ENCODE measurements at regions not wholly inside any gene's neighbourhood (a gene's known extent, or its start where the extent isn't known, plus 50 kb on each side); places are given as distances from the start of the nearest gene placed in this dataset.
"Not testable (repeated sequence)": the region's sequence is repeated elsewhere in the genome, so short reads cannot be mapped to it uniquely, and the experiment has no call there.

DNA sequence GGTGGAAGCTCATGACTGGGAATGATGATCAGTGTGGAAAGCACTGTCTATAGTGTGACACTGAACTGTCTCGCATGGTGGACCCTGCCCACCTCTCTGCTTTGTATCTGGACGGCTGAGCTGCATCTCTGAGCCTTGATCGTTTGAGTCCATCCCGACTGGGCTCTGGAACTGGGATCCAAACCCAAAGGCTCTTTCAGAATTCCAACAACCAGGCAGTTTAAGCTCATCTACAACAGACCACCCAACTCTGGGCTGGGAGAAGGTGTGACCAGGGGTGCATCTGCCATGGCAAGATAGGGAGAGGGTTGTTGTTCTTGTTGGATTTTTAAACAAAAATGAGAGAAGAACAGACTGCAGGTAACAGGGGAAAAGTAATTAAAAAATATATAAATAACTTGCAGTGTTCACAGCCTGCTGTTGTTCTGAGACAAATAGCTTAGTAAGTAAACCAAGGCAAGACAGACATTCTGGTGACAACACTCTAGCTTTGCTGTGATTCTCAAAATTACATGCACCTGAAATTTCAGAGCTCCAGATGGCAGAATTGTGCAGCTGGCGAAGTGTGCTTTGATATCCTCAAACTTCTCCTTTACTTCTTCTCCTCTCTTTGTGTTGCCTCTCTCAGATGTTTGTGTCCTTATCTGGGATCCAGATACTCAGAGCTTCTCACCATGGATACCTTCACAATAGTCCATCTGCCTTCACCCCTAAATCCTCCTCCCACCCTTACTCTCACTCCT is 209.6 kb downstream of the EMP1 start:
- DNase-seq (ENCODE audit: low read depth in 3 of 3, low spot score in 2 of 3), result no peak

- DNase-seq (ENCODE audit: low read depth in 3 of 3, low spot score in 2 of 3), result no peak
Measured at GRCh38 chr12:13404631-13405473, 208.3 kb downstream of the EMP1 start.

- DNase-seq (ENCODE audit: low read depth in 3 of 3, low spot score in 2 of 3), result no peak
Measured at GRCh38 chr12:13404111-13404628, 207.6 kb downstream of the EMP1 start.

DNA sequence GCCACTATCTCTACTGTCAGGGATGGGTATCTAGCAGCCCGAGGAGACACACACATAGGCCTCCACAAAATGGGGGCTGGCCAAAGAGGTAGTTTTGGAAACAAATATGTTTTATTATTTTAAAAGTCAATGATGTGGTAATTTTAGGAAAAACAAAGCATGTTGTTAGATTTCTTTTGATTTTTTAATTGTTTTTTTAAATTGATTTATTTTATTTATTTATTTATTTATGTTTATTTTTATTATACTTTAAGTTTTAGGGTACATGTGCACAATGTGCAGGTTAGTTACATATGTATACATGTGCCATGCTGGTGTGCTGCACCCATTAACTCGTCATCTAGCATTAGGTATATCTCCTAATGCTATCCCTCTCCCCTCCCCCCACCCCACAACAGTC is 194.8 kb downstream of the EMP1 start:
- not testable (repeated sequence) for DNase-seq (ENCODE audit: low read depth in 3 of 3, low spot score in 2 of 3)

DNA sequence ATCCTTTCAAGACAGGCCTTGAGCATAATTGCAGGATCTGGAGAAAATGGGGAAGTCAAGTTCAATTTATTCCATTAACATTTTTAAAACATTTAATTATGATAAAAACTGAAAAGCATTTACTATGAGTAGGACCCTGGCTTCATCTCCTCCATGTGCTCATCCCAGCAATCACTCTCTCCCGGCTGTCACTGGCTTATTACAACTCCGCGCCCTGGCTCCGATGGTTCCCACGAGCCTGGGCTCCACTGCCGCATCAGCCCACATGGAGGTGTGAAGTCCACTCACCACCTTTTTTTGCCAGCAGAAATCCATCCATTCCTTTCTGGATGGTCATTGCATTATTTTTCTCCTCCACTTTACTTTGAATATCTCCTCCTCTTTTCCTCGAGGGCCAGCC is 194.4 kb downstream of the EMP1 start:
- no peak for DNase-seq (ENCODE audit: low read depth in 3 of 3, low spot score in 2 of 3)

GRCh38 chr12:13390381-13390861 is 193.9 kb downstream of the EMP1 start:
- no peak for DNase-seq (ENCODE audit: low read depth in 3 of 3, low spot score in 2 of 3)

DNA sequence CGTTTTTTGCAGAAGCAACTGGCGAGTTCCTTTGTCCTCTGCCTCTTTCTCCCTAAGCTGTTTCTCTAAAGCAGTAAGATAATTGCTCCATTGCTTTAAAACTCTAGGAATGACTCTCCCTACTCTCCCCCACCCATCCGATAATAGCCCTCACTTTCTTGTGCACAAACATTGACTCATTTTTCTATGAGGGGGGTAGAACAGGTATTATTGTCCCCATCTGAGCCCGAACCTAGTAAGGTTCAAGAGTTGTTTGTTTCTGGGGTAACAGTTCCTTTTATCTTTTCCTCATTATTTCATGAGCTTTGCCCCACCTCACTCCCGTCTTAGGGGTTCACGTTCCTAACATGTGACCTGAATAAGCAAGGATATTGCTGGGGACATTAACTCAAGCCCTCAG is 190.6 kb downstream of the EMP1 start:
- no peak for DNase-seq (ENCODE audit: low read depth in 3 of 3, low spot score in 2 of 3)

- DNase-seq (ENCODE audit: low read depth in 3 of 3, low spot score in 2 of 3), result no peak
Measured at GRCh38 chr12:13386323-13387039, 190.0 kb downstream of the EMP1 start.

DNA sequence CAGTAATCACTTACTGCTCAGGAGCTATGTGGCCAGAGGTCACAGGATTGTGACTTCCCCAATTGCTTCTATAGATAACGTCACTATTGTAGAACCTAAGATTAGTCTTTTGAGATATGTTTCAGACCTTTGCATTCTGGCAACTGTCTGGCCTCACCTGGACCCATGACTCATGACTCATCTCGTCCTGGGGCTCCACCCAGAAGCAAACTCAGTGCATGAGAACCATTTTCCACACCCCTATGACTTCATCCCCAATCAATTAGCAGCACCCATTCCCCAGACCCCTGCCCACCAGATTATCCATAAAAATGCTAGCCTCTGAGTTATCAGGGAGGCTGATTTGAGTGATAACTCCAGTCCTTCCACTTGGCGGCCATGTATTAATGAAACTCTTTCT is 186.9 kb downstream of the EMP1 start:
- DNase-seq (ENCODE audit: low read depth in 3 of 3, low spot score in 2 of 3), result no peak

DNA sequence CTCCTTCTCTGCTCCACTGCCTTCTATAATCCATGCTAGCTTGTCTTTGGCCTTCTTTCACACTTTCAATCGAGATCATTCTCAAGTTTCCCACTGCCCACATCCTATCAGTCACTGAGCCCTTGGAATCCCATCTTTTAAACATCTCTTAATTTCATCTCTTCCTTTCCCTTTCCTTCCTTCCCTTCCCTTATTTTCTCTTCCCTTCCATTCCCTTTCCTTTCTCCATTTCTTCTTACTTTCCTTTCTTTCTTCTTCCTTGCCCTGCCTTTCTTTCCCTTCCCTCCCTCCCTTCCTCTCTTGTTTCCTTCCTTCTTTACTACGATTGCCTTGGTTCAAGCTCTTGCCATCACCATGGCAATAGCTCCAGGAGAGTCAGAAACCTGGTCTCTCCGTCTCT is 183.8 kb downstream of the EMP1 start:
- DNase-seq (ENCODE audit: low read depth in 3 of 3, low spot score in 2 of 3), result no peak

DNA sequence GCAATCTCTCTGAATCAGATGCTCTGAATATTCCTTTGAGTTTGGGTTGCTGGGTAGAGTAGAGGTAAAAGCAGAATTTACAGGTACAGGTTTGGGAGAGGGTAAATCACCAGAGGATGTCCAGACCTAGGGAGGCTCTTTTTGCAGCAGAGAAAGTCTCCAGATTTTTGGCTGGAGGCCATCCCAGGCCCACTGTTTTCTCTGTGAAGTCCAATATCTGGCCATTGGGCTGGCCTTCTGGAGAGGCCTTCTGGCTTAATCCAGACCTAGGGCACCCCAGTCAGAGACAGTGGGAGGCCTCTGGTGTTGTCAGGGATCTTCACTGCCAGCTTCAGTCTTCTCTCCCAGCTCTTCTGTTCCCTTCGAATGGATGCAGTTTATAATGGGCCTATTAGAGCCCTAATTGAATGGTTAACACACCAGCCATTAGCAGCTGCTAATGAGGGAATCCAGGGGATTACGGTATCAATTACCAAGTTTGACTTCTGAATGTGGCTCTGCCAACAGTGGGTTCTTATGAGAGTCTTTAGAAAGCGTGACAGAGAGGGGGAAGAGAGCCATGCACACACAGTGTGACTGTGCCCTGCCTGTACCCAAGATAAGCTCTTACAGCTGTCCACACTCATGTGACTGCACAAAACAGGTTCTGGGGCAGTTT is 183.1 kb downstream of the EMP1 start:
- no peak for DNase-seq (ENCODE audit: low read depth in 3 of 3, low spot score in 2 of 3)

GRCh38 chr12:13377698-13378097 is 181.2 kb downstream of the EMP1 start:
- DNase-seq (ENCODE audit: low read depth in 3 of 3, low spot score in 2 of 3), result no peak

DNA sequence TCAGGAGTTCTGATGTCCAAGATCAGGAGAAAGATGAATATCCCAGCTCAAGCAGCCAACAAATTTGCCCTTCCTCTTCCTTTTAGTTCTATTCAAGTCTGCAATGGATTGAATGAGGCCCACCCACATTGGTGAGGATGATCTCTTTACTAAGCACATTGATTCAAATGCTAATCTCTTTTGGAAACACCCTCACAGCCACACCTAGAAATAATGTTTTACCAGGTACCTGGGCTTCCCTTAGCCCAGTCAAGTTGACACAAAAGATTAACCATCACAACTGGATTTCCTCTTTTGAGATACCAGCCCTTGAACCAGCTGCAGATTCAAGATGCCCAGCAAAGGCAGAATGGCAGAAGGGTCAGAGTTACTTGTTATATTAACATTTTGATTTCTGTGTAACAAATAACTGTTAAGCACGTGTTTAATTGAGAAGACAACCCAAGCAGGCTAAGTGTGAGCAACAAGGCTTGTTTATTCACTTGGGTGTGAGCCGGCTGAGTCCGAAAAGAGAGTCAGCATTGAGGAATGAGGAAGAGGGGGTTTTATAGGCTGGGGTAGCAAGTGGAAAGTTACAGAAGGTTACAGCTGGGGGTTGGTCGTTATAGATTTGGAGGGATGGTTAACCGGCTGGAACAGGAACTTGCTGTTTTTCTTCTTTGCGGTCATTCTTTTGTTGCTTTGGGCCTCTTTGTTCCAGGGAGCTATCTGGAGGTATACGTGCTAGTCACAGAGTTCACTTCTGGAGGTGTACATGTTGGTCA is 180.3 kb downstream of the EMP1 start:
- DNase-seq (ENCODE audit: low read depth in 3 of 3, low spot score in 2 of 3), result no peak

DNA sequence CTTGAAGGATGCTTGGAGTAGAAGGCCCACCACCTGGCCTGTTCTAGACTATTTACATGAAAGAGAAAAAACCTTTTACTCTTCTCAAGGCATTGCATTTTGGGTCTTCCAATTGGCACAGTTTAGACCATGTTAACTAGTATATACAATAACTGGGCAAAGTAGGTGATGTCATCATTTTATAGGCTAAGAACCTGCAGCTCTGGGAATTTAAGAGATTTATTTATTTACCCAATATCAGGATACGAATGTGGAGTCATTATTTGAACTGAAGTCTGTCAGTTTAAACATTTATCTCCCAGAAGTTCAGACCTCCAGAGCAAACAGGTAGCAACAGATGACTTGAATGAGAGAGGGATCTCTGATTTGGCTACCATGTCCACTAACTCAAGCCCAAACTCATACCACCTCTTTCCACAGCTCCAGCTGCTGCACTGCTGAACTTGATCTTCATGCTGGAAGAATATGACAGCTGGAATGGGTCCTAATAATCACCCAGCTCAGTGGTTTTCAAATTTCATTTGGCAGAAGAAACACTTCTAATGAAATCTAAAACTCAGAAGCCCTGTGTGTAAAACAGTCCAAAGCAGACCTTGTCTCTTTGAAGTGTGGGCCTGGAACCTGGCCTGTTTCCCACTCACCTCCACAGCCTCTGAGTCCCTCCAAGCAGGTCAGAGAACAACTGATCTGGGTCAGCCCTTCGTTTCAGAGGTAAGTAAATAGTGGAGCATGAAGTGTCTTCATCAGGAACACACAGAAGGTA is 179.2 kb downstream of the EMP1 start:
- DNase-seq (ENCODE audit: low read depth in 3 of 3, low spot score in 2 of 3), result no peak

GRCh38 chr12:13374793-13375192 is 178.3 kb downstream of the EMP1 start:
- no peak for DNase-seq (ENCODE audit: low read depth in 3 of 3, low spot score in 2 of 3)

- no peak for DNase-seq (ENCODE audit: low read depth in 3 of 3, low spot score in 2 of 3)
Measured at GRCh38 chr12:13373803-13374202, 177.3 kb downstream of the EMP1 start.

DNA sequence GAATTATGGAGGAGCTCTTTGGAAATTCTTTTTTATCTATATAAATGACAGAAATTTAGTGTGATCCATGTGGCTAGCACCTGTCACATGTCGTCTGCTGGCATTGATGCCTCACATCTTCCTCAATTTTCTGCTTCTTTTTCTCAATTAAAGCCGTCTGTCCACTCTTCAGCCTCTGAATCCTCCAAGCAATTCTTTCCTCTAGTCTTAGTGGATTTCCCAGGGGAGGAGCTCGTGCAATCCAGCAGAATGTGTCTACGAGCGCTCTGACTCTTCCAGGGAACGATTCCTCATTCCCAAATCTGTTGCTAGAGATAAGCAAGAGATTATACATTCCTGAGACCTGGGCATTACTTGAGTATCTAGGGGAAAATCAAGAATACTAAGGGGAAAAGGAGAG is 176.6 kb downstream of the EMP1 start:
- no peak for DNase-seq (ENCODE audit: low read depth in 3 of 3, low spot score in 2 of 3)

DNA sequence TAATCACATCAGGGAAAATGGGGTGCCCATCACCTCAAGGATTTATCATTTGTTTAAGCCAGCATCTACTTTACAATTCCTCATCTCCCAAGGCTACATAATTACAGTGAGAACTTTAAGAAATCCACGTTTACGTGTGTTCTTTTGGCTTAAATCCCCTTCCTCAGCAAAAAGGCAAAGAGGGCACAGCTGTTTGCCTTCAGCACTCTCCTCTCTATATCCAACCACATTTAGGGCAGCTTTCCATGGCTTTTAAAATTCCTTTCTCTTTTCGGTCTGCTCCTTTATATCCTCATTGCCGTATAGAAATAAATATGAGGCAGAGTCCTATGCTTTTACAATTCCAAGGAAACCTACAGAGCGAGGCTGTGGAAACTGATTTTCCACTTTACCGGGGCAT is 175.9 kb downstream of the EMP1 start:
- no peak for DNase-seq (ENCODE audit: low read depth in 3 of 3, low spot score in 2 of 3)

DNA sequence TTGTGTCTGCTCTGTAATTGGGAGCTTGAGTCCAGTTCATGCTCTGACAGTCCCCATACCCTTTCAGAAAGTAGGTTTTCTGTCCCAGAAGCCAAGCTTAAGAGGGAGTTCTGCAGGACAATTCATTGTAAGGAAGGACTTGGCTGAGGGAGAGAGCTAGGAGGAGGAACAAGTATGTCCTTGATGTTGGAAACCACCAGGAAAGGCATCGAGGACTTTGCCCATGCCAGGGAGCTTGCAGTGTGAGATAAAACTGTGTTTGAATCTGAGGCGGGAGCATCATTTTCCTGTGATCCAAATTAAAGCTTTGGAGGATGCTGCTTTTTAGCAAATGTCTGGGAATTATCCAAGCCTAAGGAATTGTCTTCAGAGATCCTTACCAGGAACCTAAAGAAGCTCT is 175.3 kb downstream of the EMP1 start:
- no peak for DNase-seq (ENCODE audit: low read depth in 3 of 3, low spot score in 2 of 3)
